ENCODE measurements at regions not wholly inside any gene's neighbourhood (a gene's known extent, or its start where the extent isn't known, plus 50 kb on each side); places are given as distances from the start of the nearest gene placed in this dataset.

DNA sequence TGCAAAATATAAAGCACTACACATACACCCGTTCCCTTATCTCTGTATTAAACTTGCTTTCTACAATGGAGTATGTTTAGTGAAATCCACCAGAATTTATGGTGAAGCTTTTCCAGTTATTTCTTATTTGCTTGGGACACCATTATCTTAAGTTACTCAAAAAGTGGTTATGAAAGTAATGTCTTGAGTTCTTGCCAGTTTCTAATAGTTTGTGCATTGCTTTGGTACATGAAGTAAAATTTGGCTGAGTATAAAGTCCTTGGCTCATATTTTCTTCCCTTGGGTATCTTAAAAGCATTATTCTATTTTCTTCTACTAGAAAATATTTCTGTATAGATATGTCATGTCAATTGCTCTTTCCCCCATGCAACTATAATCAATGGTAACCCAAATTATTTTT, 85.2 kb downstream of the POLR1F start:
- no peak overlapping the region for H3K27ac ChIP-seq
- H3K9me3 ChIP-seq (replicated peaks in 1 of 3): no peaks in the 10 kb centered on the region
- H3K36me3 ChIP-seq (replicated peaks in 1 of 2): no peaks in the 10 kb centered on the region
- WGBS, 4 donors: 76 to 80% (median 79%) methylated on average over 1 of the region's 1 CpG
- TF ChIP-seq POLR2A (IDR thresholded peaks at IDR 0.05): no peak
- TF ChIP-seq, protein P1, sequence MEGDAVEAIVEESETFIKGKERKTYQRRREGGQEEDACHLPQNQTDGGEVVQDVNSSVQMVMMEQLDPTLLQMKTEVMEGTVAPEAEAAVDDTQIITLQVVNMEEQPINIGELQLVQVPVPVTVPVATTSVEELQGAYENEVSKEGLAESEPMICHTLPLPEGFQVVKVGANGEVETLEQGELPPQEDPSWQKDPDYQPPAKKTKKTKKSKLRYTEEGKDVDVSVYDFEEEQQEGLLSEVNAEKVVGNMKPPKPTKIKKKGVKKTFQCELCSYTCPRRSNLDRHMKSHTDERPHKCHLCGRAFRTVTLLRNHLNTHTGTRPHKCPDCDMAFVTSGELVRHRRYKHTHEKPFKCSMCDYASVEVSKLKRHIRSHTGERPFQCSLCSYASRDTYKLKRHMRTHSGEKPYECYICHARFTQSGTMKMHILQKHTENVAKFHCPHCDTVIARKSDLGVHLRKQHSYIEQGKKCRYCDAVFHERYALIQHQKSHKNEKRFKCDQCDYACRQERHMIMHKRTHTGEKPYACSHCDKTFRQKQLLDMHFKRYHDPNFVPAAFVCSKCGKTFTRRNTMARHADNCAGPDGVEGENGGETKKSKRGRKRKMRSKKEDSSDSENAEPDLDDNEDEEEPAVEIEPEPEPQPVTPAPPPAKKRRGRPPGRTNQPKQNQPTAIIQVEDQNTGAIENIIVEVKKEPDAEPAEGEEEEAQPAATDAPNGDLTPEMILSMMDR (IDR thresholded peaks at IDR 0.05): no peak
- no peaks in the 10 kb centered on the region for H3K4me1 ChIP-seq (replicated peaks in 1 of 2)
- intact Hi-C loops (cut with DNase I): no loop called here
- no peak overlapping the region for H3K4me3 ChIP-seq
- H3K27me3 ChIP-seq: no peaks in the 10 kb centered on the region
- no peak for DNase-seq

- intact Hi-C loops (cut with DNase I): no loop called here
- no peaks in the 10 kb centered on the region for H3K36me3 ChIP-seq (replicated peaks in 1 of 2)
- no peak for DNase-seq
- no peaks in the 10 kb centered on the region for H3K4me1 ChIP-seq (replicated peaks in 1 of 2)
- TF ChIP-seq POLR2A (IDR thresholded peaks at IDR 0.05): no peak
- TF ChIP-seq, protein P1 (IDR thresholded peaks at IDR 0.05): no peak
- H3K4me3 ChIP-seq: no peak overlapping the region
- no peak overlapping the region for H3K27ac ChIP-seq
- no peaks in the 10 kb centered on the region for H3K27me3 ChIP-seq
- H3K9me3 ChIP-seq (replicated peaks in 1 of 3): no peaks in the 10 kb centered on the region
- WGBS, 4 donors: 63 to 75% (median 71%) methylated on average over 2 of the region's 2 CpGs
These were observed 87.1 kb downstream of the POLR1F start for GRCh38 chr7:19621740-19622139.

GRCh38 chr7:19620470-19620869, 88.4 kb downstream of the POLR1F start:
- TF ChIP-seq POLR2A (IDR thresholded peaks at IDR 0.05): no peak
- TF ChIP-seq, protein P1 (IDR thresholded peaks at IDR 0.05): no peak
- Histone ChIP-seq H3K27me3 (no peaks in the 10 kb centered on the region), H3K27ac (no peak overlapping the region), H3K9me3 (replicated peaks in 1 of 3) (no peaks in the 10 kb centered on the region), H3K4me1 (replicated peaks in 1 of 2) (no peaks in the 10 kb centered on the region), H3K4me3 (no peak overlapping the region), H3K36me3 (replicated peaks in 1 of 2) (no peaks in the 10 kb centered on the region)
- intact Hi-C loops (cut with DNase I): no loop called here
- 58 to 66% (median 60%) methylated on average over 2 of the region's 2 CpGs for WGBS, 4 donors
- no peak for DNase-seq

GRCh38 chr7:19619122-19619521, 89.7 kb downstream of the POLR1F start:
- 59 to 73% (median 64%) methylated on average over 1 of the region's 1 CpG for WGBS, 4 donors

More at GRCh38 chr7:19619122-19619521, 89.7 kb downstream of the POLR1F start:
- H3K4me1 ChIP-seq (replicated peaks in 1 of 2): no peaks in the 10 kb centered on the region
- DNase-seq: no peak
- H3K4me3 ChIP-seq: no peak overlapping the region
- H3K36me3 ChIP-seq (replicated peaks in 1 of 2): no peaks in the 10 kb centered on the region
- intact Hi-C loops (cut with DNase I): no loop called here
- H3K27ac ChIP-seq: no peak overlapping the region
- H3K9me3 ChIP-seq (replicated peaks in 1 of 3): no peaks in the 10 kb centered on the region
- H3K27me3 ChIP-seq: no peaks in the 10 kb centered on the region
- TF ChIP-seq POLR2A (IDR thresholded peaks at IDR 0.05): no peak
- TF ChIP-seq, protein P1 (IDR thresholded peaks at IDR 0.05): no peak
